ENCODE measurements at regions not wholly inside any gene's neighbourhood (a gene's known extent, or its start where the extent isn't known, plus 50 kb on each side); places are given as distances from the start of the nearest gene placed in this dataset.

GRCh38 chr6:4550227-4550597 lies 226.0 kb upstream of the CDYL start:
- no peak overlapping the region for H3K4me3 ChIP-seq (ENCODE audit: low read depth, low read length)
- DNase-seq (ENCODE audit: low read depth) = no peak
- TF ChIP-seq CTCF (IDR thresholded peaks at IDR 0.05; ENCODE audit: low read depth, low read length, missing control alignments) = no peak

- TF ChIP-seq CTCF (IDR thresholded peaks at IDR 0.05; ENCODE audit: low read depth, low read length, missing control alignments) = no peak
- no peak overlapping the region for H3K4me3 ChIP-seq (ENCODE audit: low read depth, low read length)
- no peak for DNase-seq (ENCODE audit: low read depth)
Observed at GRCh38 chr6:4549556-4550226, 226.5 kb upstream of the CDYL start.

GRCh38 chr6:4545893-4546292 lies 230.3 kb upstream of the CDYL start:
- H3K4me3 ChIP-seq (ENCODE audit: low read depth, low read length) = no peak overlapping the region
- DNase-seq (ENCODE audit: low read depth) = no peak
- TF ChIP-seq CTCF (IDR thresholded peaks at IDR 0.05; ENCODE audit: low read depth, low read length, missing control alignments) = no peak

GRCh38 chr6:4543596-4543995 lies 232.6 kb upstream of the CDYL start:
- TF ChIP-seq CTCF (IDR thresholded peaks at IDR 0.05; ENCODE audit: low read depth, low read length, missing control alignments) = no peak
- no peak overlapping the region for H3K4me3 ChIP-seq (ENCODE audit: low read depth, low read length)
- DNase-seq (ENCODE audit: low read depth) = no peak

- H3K4me3 ChIP-seq (ENCODE audit: low read depth, low read length) = no peak overlapping the region
- TF ChIP-seq CTCF (IDR thresholded peaks at IDR 0.05; ENCODE audit: low read depth, low read length, missing control alignments) = no peak
- DNase-seq (ENCODE audit: low read depth) = no peak
Observed at GRCh38 chr6:4533576-4533975, 242.6 kb upstream of the CDYL start.

GRCh38 chr6:4531406-4531805 lies 244.8 kb upstream of the CDYL start:
- no peak for DNase-seq (ENCODE audit: low read depth)
- no peak overlapping the region for H3K4me3 ChIP-seq (ENCODE audit: low read depth, low read length)
- no peak for TF ChIP-seq CTCF (IDR thresholded peaks at IDR 0.05; ENCODE audit: low read depth, low read length, missing control alignments)

- no peak for DNase-seq (ENCODE audit: low read depth)
- no peak overlapping the region for H3K4me3 ChIP-seq (ENCODE audit: low read depth, low read length)
- no peak for TF ChIP-seq CTCF (IDR thresholded peaks at IDR 0.05; ENCODE audit: low read depth, low read length, missing control alignments)
Observed at GRCh38 chr6:4522453-4522852, 253.8 kb upstream of the CDYL start.
